ENCODE measurements at regions not wholly inside any gene's neighbourhood (a gene's known extent, or its start where the extent isn't known, plus 50 kb on each side); places are given as distances from the start of the nearest gene placed in this dataset.

DNA sequence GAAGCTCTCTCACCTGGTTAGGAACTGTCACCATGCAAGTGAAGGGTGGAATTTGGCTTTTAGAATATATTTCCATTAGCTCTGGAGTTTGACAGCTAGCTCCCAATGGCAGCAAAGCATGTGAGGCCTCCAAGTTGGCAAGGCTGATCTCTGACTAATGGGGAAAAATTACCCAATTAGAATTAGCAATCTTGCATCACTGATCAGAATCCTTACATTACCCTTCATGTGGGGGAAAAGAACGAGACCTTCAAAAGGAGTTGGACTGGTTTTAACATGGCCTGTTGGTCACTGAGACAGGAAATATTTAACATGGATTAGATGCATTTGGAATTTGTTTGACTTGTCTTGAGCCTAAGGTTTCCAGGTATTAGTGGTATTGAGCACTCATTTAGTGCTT is 192.3 kb upstream of the GDNF start:
- no peak for TF ChIP-seq POLR2A (IDR thresholded peaks at IDR 0.05)
- TF ChIP-seq, protein P1, sequence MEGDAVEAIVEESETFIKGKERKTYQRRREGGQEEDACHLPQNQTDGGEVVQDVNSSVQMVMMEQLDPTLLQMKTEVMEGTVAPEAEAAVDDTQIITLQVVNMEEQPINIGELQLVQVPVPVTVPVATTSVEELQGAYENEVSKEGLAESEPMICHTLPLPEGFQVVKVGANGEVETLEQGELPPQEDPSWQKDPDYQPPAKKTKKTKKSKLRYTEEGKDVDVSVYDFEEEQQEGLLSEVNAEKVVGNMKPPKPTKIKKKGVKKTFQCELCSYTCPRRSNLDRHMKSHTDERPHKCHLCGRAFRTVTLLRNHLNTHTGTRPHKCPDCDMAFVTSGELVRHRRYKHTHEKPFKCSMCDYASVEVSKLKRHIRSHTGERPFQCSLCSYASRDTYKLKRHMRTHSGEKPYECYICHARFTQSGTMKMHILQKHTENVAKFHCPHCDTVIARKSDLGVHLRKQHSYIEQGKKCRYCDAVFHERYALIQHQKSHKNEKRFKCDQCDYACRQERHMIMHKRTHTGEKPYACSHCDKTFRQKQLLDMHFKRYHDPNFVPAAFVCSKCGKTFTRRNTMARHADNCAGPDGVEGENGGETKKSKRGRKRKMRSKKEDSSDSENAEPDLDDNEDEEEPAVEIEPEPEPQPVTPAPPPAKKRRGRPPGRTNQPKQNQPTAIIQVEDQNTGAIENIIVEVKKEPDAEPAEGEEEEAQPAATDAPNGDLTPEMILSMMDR (IDR thresholded peaks at IDR 0.05), result no peak

Data from adrenal gland (tissue), 5 donors.